ENCODE measurements at regions not wholly inside any gene's neighbourhood (a gene's known extent, or its start where the extent isn't known, plus 50 kb on each side); places are given as distances from the start of the nearest gene placed in this dataset.

DNA sequence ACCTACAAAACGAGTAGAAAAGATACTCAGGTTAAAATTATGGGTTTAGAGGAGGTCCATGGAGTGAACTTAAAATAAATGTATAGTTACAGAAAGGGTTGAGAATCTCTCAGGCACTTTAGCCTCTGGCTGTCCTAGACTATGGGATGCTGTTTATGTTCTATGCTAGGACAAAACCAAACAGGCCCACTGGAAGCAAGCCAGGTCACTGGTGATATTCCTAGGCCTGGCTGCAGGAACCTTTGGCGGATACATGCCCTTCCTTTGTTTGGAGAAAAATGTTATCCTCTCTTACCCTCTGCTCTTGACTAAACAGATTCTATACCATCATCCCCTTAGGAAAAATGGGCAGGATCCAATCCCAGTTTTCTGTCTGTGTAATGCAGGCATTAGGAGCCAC, 90.7 kb upstream of the DUSP10 start:
- no peak for DNase-seq

- no peak for DNase-seq
Observed at GRCh38 chr1:221832151-221832550, 90.3 kb upstream of the DUSP10 start.

DNA sequence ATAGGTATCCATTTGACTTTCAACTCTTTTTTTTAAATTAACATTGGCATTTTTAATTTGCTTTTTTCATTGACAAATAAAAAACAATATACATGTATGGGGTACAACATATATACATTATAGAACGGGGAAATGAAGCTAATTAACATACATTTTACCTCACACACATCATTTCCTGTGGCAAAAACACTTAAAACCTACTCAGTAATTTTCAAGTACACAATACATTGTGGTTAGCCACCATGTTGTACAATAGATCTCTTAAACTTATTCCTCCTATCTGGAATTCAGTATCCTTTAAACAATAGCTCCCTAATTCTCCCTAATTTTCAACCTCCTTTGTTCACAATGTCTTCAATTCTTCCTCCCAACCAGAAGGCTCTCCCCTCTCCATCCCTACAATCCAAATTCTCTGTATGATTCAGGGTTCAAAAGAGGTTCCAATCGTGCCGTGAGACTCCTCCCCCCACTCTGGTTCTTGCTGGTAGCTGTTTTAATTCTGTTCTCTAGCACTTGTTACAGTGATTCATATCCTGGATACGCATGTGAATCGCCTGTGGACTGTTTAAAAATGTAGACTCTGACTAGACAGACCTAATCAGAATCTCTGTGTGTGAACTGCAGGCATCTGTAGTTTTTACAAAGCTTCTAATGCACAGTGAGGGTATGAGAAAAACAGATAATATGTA, 87.6 kb upstream of the DUSP10 start:
- peak; percentile 41 for DNase-seq

DNA sequence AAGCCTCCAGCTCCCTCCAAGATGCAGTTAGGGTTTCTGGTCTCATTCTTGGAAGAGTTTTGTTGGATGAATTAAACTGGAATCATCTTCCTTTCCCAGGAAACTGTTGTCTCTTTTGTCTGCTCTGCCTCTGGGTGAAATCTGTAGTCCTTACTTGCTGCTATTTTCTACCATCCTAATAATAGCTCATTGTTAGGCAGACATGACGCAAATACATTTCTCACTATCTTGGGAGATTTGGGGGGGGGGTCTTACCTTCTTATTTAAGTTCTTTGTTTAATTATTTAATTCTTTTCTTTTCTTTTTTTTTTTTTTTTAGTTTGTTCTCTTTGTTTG, 85.4 kb upstream of the DUSP10 start:
- DNase-seq: no peak

DNA sequence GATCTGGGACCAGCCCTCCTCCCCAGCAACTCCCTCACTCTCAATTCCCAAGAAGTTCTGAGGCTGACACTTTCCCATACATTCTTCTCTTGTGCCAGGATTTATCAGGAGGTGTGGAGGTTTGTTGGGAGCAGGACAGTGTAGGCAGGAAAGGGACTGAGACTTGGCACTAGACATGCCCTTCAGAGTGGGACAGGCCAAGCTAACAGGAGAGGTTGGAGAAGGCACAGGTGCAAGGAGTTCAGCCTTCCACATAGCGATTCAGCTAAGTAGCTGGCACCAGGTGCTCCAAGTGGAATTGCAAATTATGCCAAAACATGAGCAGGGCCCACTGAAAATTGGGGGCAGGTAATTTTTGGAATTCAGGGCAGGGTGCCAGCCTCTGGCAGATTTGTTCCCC, 83.0 kb upstream of the DUSP10 start:
- DNase-seq: no peak

DNA sequence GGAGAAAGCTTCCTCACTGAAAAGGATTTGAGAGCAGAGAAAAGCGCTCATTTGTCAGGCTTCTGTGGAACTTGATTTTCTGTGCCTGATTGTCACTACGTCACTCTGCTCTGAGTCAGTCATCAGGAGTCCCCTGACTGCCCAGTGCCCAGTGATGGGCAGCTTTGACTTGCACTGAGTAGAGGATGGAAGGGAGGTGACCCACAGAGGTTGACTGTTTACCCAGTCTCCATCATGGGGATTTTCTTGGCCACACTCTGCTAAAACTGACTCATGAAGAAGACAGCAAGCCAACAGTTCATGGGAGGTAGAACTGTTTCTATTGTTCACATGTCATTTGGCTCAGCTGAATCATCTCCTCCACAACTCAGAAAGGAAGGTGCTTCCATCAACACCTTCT, 82.1 kb upstream of the DUSP10 start:
- no peak for DNase-seq

- no peak for DNase-seq
Observed at GRCh38 chr1:221823561-221823960, 81.7 kb upstream of the DUSP10 start.

GRCh38 chr1:221823149-221823548, 81.3 kb upstream of the DUSP10 start:
- no peak for DNase-seq

DNA sequence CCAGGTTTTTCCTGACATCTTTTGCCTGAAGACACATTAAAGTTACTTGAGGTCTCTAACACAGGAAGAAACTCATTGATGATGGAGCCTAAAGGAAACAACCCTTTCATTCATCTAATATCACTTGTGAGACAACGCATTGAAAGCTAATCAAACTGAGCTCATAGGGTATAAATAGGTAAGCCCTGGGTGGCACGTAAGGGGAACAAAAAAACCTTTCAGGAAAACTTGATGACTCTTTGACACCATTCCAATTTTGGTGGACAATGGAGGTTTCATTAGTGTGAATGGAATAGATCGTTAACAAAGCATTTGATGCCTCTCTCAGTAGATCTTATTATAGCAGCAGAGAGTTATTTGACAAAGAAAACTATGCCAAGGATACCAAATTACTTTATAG, 80.7 kb upstream of the DUSP10 start:
- DNase-seq: no peak

DNA sequence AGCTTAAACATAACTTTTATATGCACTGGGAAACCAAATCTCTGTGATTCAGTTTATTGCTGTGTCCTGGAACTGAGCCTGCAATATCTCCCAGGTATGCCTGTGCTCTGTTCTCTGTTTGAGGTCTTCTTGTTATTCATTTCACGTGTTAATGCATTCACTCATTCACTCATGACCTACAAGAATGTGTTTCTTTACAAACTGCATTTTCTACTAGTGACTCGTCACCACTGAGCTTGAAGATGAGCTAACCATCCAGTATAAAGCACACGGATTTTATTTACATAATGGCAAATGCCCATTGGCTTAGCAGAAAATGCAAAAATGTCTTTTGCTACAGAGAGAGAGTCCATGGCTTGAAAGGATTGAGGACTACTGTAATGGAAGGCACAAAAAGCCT, 75.0 kb upstream of the DUSP10 start:
- DNase-seq: no peak

GRCh38 chr1:221815660-221816059, 73.8 kb upstream of the DUSP10 start:
- no peak for DNase-seq

GRCh38 chr1:221813887-221814286, 72.0 kb upstream of the DUSP10 start:
- DNase-seq: no peak

- DNase-seq: no peak
Observed at GRCh38 chr1:221812905-221813597, 71.2 kb upstream of the DUSP10 start.

DNA sequence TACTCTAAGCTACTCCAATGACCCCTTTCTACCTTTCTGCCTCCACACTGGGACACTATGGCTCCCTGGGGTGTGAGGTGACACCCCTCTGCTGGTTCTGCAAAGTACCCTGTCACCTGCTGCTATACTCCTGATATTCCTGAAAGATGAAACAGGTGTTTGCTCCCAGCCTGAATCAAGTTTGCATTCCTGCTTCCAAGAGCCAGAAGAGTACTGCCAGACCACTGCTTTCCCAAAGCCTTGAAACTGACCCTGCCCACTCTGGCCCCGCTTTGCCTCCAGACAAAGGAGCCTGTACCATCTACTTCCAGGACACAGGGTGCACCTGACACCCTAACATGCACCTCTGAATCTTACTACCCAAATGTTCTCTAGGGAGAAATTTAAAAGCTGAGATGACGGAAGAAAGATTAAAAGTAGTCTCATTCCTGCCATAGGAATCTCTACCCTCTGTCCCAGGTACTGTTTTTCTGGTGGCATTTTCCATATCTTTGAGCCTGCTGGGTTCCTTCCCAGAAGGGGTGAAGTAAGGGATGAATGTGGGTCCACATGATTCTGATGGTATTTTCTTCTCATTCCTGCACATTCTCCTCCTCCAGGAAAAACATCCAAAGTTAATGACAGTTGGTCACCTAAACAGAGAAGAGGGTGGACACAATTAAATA, 70.3 kb upstream of the DUSP10 start:
- no peak for DNase-seq

DNA sequence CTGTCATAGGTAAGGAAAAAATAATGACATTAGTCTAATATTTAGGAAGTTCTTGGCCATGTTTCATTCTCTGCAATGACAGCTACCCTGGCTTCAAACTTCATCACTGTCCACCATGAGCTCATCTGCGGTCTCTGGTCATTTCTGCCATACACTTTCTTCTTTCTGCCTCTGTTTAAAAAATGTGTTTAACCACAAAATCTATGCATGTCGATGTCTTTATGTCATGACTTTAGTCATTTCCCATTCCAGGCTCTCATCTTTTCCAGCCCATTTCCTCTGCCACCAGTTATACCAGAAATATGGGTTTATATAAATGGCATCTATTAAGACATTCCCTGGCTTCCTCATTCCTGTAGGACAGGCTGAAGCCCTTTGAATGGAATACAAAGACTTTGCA, 68.5 kb upstream of the DUSP10 start:
- DNase-seq: no peak

DNA sequence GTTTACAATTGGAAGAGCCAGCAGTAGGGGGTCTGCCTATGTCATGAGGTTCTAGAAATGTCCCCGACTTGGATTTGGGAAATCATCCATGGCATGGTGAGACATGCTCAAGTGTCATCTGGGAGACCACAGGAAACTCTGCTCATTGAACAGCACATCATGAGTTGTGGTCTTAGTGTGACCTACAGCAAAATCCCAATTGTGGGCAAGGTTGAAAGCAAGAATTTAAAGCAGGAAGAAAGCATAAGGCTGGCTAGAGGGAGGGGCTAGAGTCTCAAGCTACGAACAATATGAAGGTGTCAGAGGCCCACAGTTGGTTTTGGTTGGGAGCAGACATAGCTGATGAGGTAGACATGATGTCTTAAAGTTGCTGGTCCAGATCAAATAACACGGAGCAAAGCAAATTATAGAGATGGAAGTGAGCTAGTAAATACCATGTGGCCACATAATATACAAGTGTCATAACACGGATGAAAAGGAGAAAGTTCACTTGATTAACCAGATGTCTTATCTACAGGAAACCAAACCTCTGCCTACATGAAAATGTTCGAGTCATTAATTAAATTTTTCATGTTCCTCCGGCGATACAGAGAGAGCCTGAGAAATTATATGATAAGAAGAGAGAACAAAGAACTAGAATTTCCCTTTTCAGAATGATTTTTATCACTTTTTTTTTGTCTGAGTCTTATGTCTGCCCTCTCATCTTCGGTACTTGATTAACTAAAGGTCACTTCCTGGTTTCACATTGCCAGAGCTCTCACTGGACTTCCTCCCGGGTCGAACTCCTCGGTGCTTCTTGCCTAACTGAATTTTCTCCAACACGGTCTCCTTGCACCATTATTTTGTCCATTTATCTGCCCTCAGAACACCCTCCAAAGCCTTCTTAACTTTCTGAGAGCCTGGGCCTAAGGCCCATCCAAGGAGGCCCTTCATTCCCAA, 67.5 kb upstream of the DUSP10 start:
- no peak for DNase-seq

DNA sequence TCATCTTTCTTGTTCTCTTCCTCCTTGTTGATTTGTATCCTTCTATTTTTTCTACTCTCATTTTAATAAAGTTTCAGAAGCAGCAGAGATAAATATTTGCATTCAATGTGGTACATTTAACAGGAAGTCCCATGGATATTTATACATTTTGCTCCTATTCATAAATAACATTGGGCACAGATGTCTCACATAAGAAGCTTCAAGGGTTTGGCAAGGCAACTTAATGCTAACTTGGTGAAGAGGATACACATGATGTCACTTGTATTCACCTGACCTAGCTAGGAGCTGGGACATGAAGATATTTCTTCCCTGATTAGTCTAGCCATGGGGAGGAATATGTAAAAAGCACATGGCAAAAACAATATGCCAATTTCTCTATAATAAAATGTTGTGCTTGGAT, 65.1 kb upstream of the DUSP10 start:
- DNase-seq: no peak

DNA sequence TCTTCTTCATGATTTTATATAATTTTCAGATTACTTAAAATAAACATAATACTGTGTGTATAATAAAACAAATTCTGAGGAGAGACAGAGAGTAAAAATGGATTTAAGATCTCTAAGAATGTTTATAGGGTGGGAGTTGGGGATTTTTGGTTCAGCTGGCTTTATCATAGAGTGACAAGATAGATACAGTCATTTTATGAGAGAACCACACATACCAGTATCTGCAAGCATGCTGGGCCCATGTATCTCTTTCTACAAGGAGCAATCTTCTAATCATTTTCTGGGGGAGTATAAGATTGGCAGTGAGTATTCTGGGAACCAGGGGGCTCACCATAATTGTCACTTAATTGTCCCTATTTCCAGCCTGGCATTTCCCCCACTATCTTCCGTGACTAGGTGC, 64.3 kb upstream of the DUSP10 start:
- DNase-seq: no peak

DNA sequence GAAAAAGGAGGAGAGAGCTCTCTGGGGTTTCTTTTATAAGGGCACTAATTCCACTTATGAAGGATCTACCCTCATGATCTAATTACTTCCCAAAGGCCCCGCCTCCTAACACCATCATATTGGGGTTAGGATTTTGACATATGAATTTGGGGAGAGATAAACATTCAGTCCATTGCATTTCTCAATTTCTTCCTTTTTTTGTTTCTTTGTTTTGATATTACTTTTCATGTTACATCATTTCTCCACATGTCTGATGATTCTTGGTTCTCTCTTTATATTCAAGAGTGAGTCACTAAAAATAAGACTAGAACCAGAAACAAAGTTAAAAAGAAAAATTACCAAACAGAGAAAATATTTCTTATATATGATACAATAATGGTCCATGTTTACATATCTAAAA, 63.2 kb upstream of the DUSP10 start:
- DNase-seq: no peak

DNA sequence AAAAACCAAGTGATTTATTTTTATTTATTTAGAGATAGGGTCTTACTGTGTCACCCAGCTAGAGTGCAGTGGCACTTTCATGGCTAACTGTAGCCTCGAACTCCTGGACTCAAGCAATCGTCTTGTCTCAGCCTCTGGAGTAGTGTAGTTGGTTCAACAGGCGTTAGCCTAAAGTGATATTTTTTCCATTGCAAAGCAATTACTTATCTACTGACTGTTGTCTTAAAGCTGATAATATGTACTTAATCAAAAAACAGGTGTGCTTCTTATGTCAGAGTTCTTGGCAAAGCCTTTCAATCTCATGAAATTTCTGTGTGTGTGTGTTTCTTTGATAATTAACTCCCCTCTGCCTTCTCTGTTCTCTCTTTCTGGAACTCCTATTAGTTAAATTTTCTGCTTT, 62.4 kb upstream of the DUSP10 start:
- DNase-seq: no peak

DNA sequence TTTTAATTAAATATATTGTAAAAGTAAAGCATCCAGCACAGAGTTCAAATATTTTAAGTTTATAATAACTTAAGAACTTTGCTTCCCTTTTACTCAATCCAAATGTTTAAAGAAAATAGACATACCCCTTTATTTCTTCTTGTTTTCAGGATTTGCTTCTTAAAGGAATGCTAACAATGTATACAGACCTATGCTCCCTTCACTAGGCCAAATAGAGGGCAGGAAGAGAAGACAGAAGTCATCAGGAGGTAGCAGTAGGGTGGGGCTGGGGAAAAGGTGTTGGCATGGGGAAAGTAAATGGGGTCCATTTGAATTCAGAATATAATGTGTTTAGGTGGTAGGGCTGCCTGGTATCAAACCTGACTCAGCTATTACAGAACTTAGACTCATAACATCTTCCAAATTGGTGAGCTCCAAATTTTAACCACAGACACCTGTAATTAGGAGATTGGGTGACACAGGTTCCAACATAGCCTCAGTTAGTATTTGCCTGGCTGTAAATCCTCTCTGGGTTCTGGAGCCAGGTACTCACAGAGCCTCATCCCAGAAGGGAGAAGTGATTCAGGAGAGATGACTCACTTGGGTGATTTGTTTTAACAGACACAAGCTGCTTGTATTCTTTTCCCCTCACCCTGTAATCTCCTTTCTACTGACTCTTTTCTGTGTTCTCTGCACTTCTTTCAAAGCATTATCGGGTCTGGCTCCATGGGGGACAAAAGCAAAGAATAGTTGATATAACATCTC, 60.1 kb upstream of the DUSP10 start:
- no peak for DNase-seq

DNA sequence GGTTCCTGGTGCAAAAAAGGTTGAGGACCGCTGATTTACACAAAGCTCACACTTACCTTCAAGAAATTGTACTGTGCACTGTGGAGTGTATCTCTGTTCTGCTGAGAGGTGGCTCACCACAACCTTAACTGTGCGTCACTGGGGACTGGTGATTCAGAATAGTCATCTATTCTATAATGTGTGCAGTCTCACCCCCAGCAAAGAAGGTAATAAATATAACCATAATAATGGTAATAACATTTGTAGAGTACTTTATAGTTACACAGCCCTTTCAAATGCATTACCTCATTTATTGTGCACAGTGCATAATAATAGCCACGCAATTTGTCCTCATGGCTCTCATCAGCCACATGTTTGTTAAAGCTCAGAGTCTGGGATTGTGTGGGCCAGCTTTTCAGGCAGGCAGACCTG, 59.4 kb upstream of the DUSP10 start:
- no peak for DNase-seq

DNA sequence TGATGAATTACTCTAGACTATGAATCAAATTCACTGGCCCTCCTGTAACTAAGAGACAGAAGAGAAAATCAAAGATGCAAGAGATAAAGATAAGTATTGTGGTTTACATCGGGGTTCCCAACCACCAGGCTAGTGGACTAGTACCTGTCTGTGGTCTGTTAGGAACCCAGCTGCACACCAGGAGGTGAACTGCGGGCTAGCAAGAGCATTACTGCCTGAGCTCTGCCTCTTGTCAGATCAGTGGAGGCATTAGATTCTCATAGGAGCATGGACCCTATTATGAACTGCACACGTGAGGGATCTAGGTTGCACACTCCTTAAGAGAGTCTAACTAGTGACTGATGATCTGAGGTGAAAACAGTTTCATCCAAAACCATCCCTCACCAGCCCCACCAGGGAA, 58.9 kb upstream of the DUSP10 start:
- DNase-seq: no peak

Measured in activated naive CD4-positive, alpha-beta T cell treated with anti-CD3 and anti-CD28 coated beads, Interleukin-2, amount 50 U/mL, for 16 hours (primary cell).